ENCODE measurements at regions not wholly inside any gene's neighbourhood (a gene's known extent, or its start where the extent isn't known, plus 50 kb on each side); places are given as distances from the start of the nearest gene placed in this dataset.

GRCh38 chr12:65517656-65518210 is 239.2 kb downstream of the MSRB3 start:
- DNase-seq, result no peak

- no peak for DNase-seq
Observed at GRCh38 chr12:65518771-65519170, 240.3 kb downstream of the MSRB3 start.

- DNase-seq, result no peak
Observed at GRCh38 chr12:65520658-65521057, 242.2 kb downstream of the MSRB3 start.

GRCh38 chr12:65522956-65523860 is 244.7 kb downstream of the MSRB3 start:
- no peak for DNase-seq

- no peak for DNase-seq
Observed at GRCh38 chr12:65524666-65525065, 246.2 kb downstream of the MSRB3 start.

- DNase-seq, result no peak
Observed at GRCh38 chr12:65525491-65526141, 247.1 kb downstream of the MSRB3 start.

GRCh38 chr12:65526311-65526710 is 247.8 kb downstream of the MSRB3 start:
- no peak for DNase-seq

GRCh38 chr12:65528127-65528526 is 249.6 kb downstream of the MSRB3 start:
- DNase-seq, result no peak

GRCh38 chr12:65529106-65529505 is 250.6 kb downstream of the MSRB3 start:
- DNase-seq, result no peak

- no peak for DNase-seq
Observed at GRCh38 chr12:65529771-65530435, 251.4 kb downstream of the MSRB3 start.

GRCh38 chr12:65532162-65532561 is 253.7 kb downstream of the MSRB3 start:
- DNase-seq, result no peak

- DNase-seq, result no peak
Observed at GRCh38 chr12:65532764-65533163, 254.3 kb downstream of the MSRB3 start.

GRCh38 chr12:65533177-65533883 is 254.8 kb downstream of the MSRB3 start:
- DNase-seq, result no peak

- DNase-seq, result no peak
Observed at GRCh38 chr12:65534238-65534841, 255.9 kb downstream of the MSRB3 start.

GRCh38 chr12:65535946-65536345 is 257.5 kb downstream of the MSRB3 start:
- DNase-seq, result no peak

- DNase-seq, result no peak
Observed at GRCh38 chr12:65536351-65536750, 257.9 kb downstream of the MSRB3 start.

GRCh38 chr12:65536876-65537681 is 258.6 kb downstream of the MSRB3 start:
- DNase-seq, result no peak

- no peak for DNase-seq
Observed at GRCh38 chr12:65537978-65538377, 259.5 kb downstream of the MSRB3 start.

- DNase-seq, result no peak
Observed at GRCh38 chr12:65539023-65539422, 260.5 kb downstream of the MSRB3 start.

GRCh38 chr12:65540140-65540539 is 261.7 kb downstream of the MSRB3 start:
- DNase-seq, result no peak

GRCh38 chr12:65546528-65546927 is 268.0 kb downstream of the MSRB3 start:
- DNase-seq, result no peak
